Esophagus muscularis mucosa (tissue), 3 donors: ENCODE measurements at regions not wholly inside any gene's neighbourhood (a gene's known extent, or its start where the extent isn't known, plus 50 kb on each side); places are given as distances from the start of the nearest gene placed in this dataset.

Source experiments
- POLR2A ChIP-seq: fragments of 450-650 bp; IDR thresholded peaks from one replicate; pipeline ENCODE4 v1.6.1; 2017; ENCODE audit warnings: antibody characterized with exemption, moderate library complexity, mild to moderate bottlenecking, low read depth
- TF ChIP-seq, protein P1 (sequence below), 3 experiments: fragments of 200-600 bp in 2 of 3; fragments of 450-650 bp in 1 of 3; sonication (generic) in 2 of 3; IDR thresholded peaks; one replicate each; pipeline ENCODE4 v1.5.1; 2017 to 2019; ENCODE audit warnings: antibody characterized with exemption in 3 of 3, mild to moderate bottlenecking in 2 of 3, moderate library complexity in 1 of 3

- TF ChIP-seq, protein P1, sequence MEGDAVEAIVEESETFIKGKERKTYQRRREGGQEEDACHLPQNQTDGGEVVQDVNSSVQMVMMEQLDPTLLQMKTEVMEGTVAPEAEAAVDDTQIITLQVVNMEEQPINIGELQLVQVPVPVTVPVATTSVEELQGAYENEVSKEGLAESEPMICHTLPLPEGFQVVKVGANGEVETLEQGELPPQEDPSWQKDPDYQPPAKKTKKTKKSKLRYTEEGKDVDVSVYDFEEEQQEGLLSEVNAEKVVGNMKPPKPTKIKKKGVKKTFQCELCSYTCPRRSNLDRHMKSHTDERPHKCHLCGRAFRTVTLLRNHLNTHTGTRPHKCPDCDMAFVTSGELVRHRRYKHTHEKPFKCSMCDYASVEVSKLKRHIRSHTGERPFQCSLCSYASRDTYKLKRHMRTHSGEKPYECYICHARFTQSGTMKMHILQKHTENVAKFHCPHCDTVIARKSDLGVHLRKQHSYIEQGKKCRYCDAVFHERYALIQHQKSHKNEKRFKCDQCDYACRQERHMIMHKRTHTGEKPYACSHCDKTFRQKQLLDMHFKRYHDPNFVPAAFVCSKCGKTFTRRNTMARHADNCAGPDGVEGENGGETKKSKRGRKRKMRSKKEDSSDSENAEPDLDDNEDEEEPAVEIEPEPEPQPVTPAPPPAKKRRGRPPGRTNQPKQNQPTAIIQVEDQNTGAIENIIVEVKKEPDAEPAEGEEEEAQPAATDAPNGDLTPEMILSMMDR (IDR thresholded peaks at IDR 0.05), result no peak
- TF ChIP-seq POLR2A, result no peak
Observed at GRCh38 chr18:30679285-30679930, 363.1 kb downstream of the DSC3 start.
